HCT116 (cell line): ENCODE measurements at regions not wholly inside any gene's neighbourhood (a gene's known extent, or its start where the extent isn't known, plus 50 kb on each side); places are given as distances from the start of the nearest gene placed in this dataset.

ENCODE experiments used
- ATAC-seq: fragments of 200-7000 bp; cut with Tn5 transposase; 2 replicates; pipeline ENCODE4 v1.9.1; 2020; ENCODE audit warnings: mild to moderate bottlenecking, moderate library complexity
- BruUV-seq: library from RNA; stranded (reverse); fragments of 400-500 nt; replicated peaks from 2 replicates; lab custom pipeline; 2021; lab: Mats Ljungman, UMichigan
- CTCF ChIA-PET: fragments of 300-600 bp; sonication (Branson Sonifier 250); formaldehyde crosslinking; loops from one replicate; lab custom pipeline; 2021; ENCODE audit warnings: antibody characterized with exemption; lab: Charles Lee
- POLR2A ChIA-PET: fragments of 300-600, 350-600 bp; sonication (Branson Sonifier 250); formaldehyde crosslinking; loops from one replicate; lab custom pipeline; 2021; ENCODE audit warnings: antibody characterized with exemption; lab: Charles Lee
- RAD21 ChIA-PET, 2 experiments: fragments of 300-600 bp; sonication (Branson Sonifier 250); formaldehyde crosslinking; loops; one replicate each; lab custom pipeline; 2023; ENCODE audit warnings: low total read pairs in 2 of 2; ENCODE audit not compliant: uncharacterized antibody in 2 of 2, unreplicated experiment in 2 of 2, low non-redundant PET in 1 of 2; lab: Charles Lee
- DNase-seq: peaks from one replicate; pipeline ENCODE4 v3.0.0-alpha.2; 2010; ENCODE audit warnings: low read depth, low spot score
- H2AFZ ChIP-seq: fragments of 200-600 bp; shearing (Covaris generic), sonication (generic); 2 replicates; pipeline ENCODE4 v1.6.1; 2017; ENCODE audit warnings: low read depth, mixed run types, mixed read lengths, antibody characterized with exemption, low read length; ENCODE audit not compliant: poor library complexity, severe bottlenecking
- H3K27ac ChIP-seq: 2 replicates; pipeline ENCODE4 v1.5.1; 2012; ENCODE audit warnings: low read depth, low read length
- H3K27me3 ChIP-seq: fragments of 200-600 bp; sonication (generic); 2 replicates; pipeline ENCODE4 v1.6.1; 2016; ENCODE audit warnings: mixed run types, low read length, mixed read lengths; ENCODE audit not compliant: insufficient read depth
- H3K36me3 ChIP-seq, 2 experiments: fragments of 200-500 bp in 1 of 2; fragments of 200-600 bp in 1 of 2; sonication (Bioruptor generic) in 1 of 2; sonication (generic) in 1 of 2; 2 replicates each; pipeline versions ENCODE4 v1.5.1 to v1.6.1; 2014 to 2016; ENCODE audit warnings: low read length in 2 of 2, inconsistent platforms in 1 of 2, mixed read lengths in 1 of 2, mixed run types in 1 of 2; ENCODE audit not compliant: insufficient read depth in 2 of 2, control insufficient read depth in 1 of 2
- H3K4me1 ChIP-seq, 2 experiments: fragments of 200-600 bp in 1 of 2; sonication (generic) in 1 of 2; 2 replicates each; pipeline versions ENCODE4 v1.5.1 to v1.6.1; 2012 to 2017; ENCODE audit warnings: low read length in 2 of 2, inconsistent platforms in 1 of 2, mild to moderate bottlenecking in 1 of 2, mixed read lengths in 1 of 2, mixed run types in 1 of 2, moderate library complexity in 1 of 2; ENCODE audit not compliant: insufficient read depth in 2 of 2, control insufficient read depth in 1 of 2
- H3K4me2 ChIP-seq: fragments of 200-600 bp; sonication (generic); 2 replicates; pipeline ENCODE4 v1.6.1; 2017; ENCODE audit warnings: mixed run types, low read length, mixed read lengths
- H3K4me3 ChIP-seq, 2 experiments: fragments of 200-600 bp in 1 of 2; sonication (generic) in 1 of 2; replicated peaks in 1 of 2; 2 replicates each; pipeline ENCODE4 v1.5.1; 2011 to 2016; ENCODE audit warnings: low read length in 2 of 2, control low read depth in 1 of 2, low read depth in 1 of 2, mild to moderate bottlenecking in 1 of 2, mixed read lengths in 1 of 2, mixed run types in 1 of 2
- H3K79me2 ChIP-seq: fragments of 200-600 bp; sonication (generic); 2 replicates; pipeline ENCODE4 v1.6.1; 2017; ENCODE audit warnings: mild to moderate bottlenecking, mixed run types, low read length, moderate library complexity, mixed read lengths; ENCODE audit not compliant: insufficient read depth
- H3K9ac ChIP-seq: fragments of 200-600 bp; sonication (generic); 2 replicates; pipeline ENCODE4 v1.6.1; 2016; ENCODE audit warnings: low read length, mixed read lengths
- H3K9me2 ChIP-seq: fragments of 200-600 bp; sonication (generic), shearing (Covaris generic); 2 replicates; pipeline ENCODE4 v1.6.1; 2017; ENCODE audit warnings: mixed run types, mild to moderate bottlenecking, moderate library complexity; ENCODE audit not compliant: insufficient read depth
- H3K9me3 ChIP-seq, 2 experiments: fragments of 200-500 bp in 1 of 2; fragments of 200-600 bp in 1 of 2; sonication (Bioruptor generic) in 1 of 2; sonication (generic) in 1 of 2; 2 replicates each; pipeline ENCODE4 v1.6.1; 2014 to 2017; ENCODE audit warnings: low read length in 2 of 2, mixed read lengths in 2 of 2, inconsistent platforms in 1 of 2, low read depth in 1 of 2, mild to moderate bottlenecking in 1 of 2, mixed run types in 1 of 2, moderate library complexity in 1 of 2; ENCODE audit not compliant: control insufficient read depth in 1 of 2, insufficient read depth in 1 of 2
- H4K20me1 ChIP-seq: fragments of 200-600 bp; sonication (generic), shearing (Covaris generic); 2 replicates; pipeline ENCODE4 v1.6.1; 2017; ENCODE audit warnings: mixed run types, mild to moderate bottlenecking, moderate library complexity; ENCODE audit not compliant: insufficient read depth
- CBX3 ChIP-seq: IDR thresholded peaks from 2 replicates; pipeline ENCODE4 v1.6.1; 2012; ENCODE audit warnings: low read depth
- JUND ChIP-seq: IDR thresholded peaks from 2 replicates; pipeline ENCODE4 v1.6.1; 2012
- intact Hi-C: fragments of 100-400 bp; cut with micrococcal nuclease; formaldehyde crosslinking; loops from 2 replicates; pipeline ENCODE4 v1.10.0; 2022
- TF ChIP-seq, protein P1 (sequence below): IDR thresholded peaks from 2 replicates; pipeline ENCODE4 v1.6.1; 2012; ENCODE audit warnings: low read depth
- TF ChIP-seq, protein P2 (sequence below): IDR thresholded peaks from 2 replicates; pipeline ENCODE4 v1.6.1; 2011; ENCODE audit warnings: mild to moderate bottlenecking, low read length, moderate library complexity; ENCODE audit not compliant: insufficient replicate concordance; ENCODE audit errors: extremely low read depth

DNA sequence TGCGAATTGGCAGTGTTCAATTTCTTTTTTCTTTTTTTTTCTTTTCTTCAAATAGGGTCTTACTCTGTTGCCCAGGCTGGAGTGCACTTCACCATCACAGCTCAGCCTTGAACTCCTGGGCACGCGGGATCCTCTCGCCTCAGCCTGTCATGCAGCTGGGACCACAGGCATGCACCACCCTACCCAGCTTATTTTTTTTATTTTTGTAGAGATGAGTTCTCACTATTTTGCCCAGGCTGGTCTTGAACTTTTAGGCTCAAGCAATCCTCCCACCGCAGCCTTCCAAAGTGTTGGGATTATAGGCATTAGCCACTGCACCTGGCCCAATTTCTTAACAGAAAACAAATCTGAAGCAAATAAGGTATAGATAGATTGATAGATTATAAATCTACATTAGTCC lies 69.3 kb downstream of the SKIDA1 start:
- no peak overlapping the region for H3K9ac ChIP-seq
- no peaks in the 10 kb centered on the region for H3K27me3 ChIP-seq
- ChIA-PET POLR2A (no interaction called here), RAD21 (no interaction called here), CTCF (no interaction called here)
- BruUV-seq: no TSS peak
- H3K9me2 ChIP-seq: no peaks in the 10 kb centered on the region
- no peak overlapping the region for H2AFZ ChIP-seq
- no peak overlapping the region for H3K4me2 ChIP-seq
- H3K4me3 ChIP-seq: no peak overlapping the region
- H4K20me1 ChIP-seq: no peaks in the 10 kb centered on the region
- DNase-seq: no peak
- H3K9me3 ChIP-seq: no peaks in the 10 kb centered on the region
- H3K36me3 ChIP-seq: no peaks in the 10 kb centered on the region
- intact Hi-C loops: no loop called here
- no peak for ATAC-seq
- H3K27ac ChIP-seq: no peak overlapping the region
- no peaks in the 10 kb centered on the region for H3K79me2 ChIP-seq
- no peaks in the 10 kb centered on the region for H3K4me1 ChIP-seq
- TF ChIP-seq JUND (no peak), CBX3 (no peak)
- TF ChIP-seq, protein P1, sequence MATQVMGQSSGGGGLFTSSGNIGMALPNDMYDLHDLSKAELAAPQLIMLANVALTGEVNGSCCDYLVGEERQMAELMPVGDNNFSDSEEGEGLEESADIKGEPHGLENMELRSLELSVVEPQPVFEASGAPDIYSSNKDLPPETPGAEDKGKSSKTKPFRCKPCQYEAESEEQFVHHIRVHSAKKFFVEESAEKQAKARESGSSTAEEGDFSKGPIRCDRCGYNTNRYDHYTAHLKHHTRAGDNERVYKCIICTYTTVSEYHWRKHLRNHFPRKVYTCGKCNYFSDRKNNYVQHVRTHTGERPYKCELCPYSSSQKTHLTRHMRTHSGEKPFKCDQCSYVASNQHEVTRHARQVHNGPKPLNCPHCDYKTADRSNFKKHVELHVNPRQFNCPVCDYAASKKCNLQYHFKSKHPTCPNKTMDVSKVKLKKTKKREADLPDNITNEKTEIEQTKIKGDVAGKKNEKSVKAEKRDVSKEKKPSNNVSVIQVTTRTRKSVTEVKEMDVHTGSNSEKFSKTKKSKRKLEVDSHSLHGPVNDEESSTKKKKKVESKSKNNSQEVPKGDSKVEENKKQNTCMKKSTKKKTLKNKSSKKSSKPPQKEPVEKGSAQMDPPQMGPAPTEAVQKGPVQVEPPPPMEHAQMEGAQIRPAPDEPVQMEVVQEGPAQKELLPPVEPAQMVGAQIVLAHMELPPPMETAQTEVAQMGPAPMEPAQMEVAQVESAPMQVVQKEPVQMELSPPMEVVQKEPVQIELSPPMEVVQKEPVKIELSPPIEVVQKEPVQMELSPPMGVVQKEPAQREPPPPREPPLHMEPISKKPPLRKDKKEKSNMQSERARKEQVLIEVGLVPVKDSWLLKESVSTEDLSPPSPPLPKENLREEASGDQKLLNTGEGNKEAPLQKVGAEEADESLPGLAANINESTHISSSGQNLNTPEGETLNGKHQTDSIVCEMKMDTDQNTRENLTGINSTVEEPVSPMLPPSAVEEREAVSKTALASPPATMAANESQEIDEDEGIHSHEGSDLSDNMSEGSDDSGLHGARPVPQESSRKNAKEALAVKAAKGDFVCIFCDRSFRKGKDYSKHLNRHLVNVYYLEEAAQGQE: no peak
- TF ChIP-seq, protein P2, sequence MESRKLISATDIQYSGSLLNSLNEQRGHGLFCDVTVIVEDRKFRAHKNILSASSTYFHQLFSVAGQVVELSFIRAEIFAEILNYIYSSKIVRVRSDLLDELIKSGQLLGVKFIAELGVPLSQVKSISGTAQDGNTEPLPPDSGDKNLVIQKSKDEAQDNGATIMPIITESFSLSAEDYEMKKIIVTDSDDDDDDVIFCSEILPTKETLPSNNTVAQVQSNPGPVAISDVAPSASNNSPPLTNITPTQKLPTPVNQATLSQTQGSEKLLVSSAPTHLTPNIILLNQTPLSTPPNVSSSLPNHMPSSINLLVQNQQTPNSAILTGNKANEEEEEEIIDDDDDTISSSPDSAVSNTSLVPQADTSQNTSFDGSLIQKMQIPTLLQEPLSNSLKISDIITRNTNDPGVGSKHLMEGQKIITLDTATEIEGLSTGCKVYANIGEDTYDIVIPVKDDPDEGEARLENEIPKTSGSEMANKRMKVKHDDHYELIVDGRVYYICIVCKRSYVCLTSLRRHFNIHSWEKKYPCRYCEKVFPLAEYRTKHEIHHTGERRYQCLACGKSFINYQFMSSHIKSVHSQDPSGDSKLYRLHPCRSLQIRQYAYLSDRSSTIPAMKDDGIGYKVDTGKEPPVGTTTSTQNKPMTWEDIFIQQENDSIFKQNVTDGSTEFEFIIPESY: no peak
